ENCODE measurements at regions not wholly inside any gene's neighbourhood (a gene's known extent, or its start where the extent isn't known, plus 50 kb on each side); places are given as distances from the start of the nearest gene placed in this dataset.

DNA sequence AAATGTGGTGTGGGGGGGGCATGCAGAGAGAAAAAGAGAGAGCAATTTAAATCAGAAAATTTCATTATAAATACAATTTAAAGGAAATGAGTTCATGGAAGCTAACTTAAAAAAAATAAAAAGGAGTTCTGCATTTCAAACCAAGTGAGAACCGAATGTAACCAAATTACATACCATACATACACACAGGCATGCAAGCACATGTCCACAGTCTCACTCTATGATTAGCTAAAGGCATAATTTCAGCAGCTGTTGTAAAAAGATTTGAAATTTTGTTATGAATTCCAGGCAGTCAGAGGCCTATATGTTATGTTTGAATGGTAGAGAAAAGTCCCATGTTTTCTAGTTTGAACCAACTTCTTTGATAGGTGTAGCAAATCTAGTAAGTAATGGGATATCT, 611.6 kb upstream of the ADGRL3 start:
- Histone ChIP-seq H3K36me3 (ENCODE audit: control insufficient read depth, insufficient read depth, low read length) (no peaks in the 10 kb centered on the region), H3K4me1 (ENCODE audit: control insufficient read depth, insufficient read depth, low read length, poor library complexity, severe bottlenecking) (no peaks in the 10 kb centered on the region), H3K27ac (ENCODE audit: insufficient read depth, low read length, poor library complexity, severe bottlenecking) (no peak overlapping the region), H3K4me3 (ENCODE audit: low read depth, low read length) (no peak overlapping the region), H3K9me3 (ENCODE audit: control insufficient read depth in 2 of 2, low read length in 2 of 2) (peaks cover 3 to 6% of the 10 kb centered on the region in 2 experiments), H3K27me3 (ENCODE audit: control insufficient read depth, insufficient read depth, low read length) (no peaks in the 10 kb centered on the region)
- DNase-seq = no peak
- H3K9me3 Mint-ChIP-seq = peaks cover 4 to 30% (median 7%) of the 10 kb centered on the region in 7 donors
- H3K27me3 Mint-ChIP-seq = no peaks in the 10 kb centered on the region
- H3K36me3 Mint-ChIP-seq = no peaks in the 10 kb centered on the region
- H3K4me3 Mint-ChIP-seq = no peak overlapping the region
- no peak for ATAC-seq (ENCODE audit: low read depth in 2 of 2)
- peaks cover 0 to 5% (median 0%) of the 10 kb centered on the region in 4 donors for H3K4me1 Mint-ChIP-seq
- H3K27ac Mint-ChIP-seq = no peak overlapping the region

DNA sequence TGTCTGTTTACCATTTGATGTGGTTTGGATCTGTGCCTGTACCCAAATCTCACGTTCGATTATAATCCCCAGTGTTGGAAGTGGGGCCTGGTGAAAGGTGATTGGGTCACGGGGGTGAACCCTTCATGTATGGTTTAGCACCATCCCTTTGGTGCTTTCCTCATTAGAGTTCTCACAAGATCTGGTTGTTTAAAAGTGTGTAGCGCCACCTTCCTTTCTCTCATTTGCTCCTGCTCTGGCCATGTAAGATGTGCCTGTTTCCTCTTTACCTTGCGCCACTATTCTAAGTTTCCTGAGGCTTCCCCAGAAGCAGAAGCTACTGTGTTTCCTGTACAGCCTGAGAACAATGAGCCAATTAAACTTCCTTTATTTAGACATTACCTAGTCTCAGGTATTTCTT, 610.7 kb upstream of the ADGRL3 start:
- Histone ChIP-seq H3K4me3 (ENCODE audit: low read depth, low read length) (no peak overlapping the region), H3K36me3 (ENCODE audit: control insufficient read depth, insufficient read depth, low read length) (no peaks in the 10 kb centered on the region), H3K27ac (ENCODE audit: insufficient read depth, low read length, poor library complexity, severe bottlenecking) (no peak overlapping the region), H3K27me3 (ENCODE audit: control insufficient read depth, insufficient read depth, low read length) (no peaks in the 10 kb centered on the region), H3K9me3 (ENCODE audit: control insufficient read depth in 2 of 2, low read length in 2 of 2) (peaks cover 3 to 6% of the 10 kb centered on the region in 2 experiments), H3K4me1 (ENCODE audit: control insufficient read depth, insufficient read depth, low read length, poor library complexity, severe bottlenecking) (no peaks in the 10 kb centered on the region)
- Mint-ChIP-seq H3K4me1 (peaks cover 0 to 5% (median 0%) of the 10 kb centered on the region in 4 donors), H3K27ac (no peak overlapping the region), H3K36me3 (no peaks in the 10 kb centered on the region), H3K4me3 (no peak overlapping the region), H3K9me3 (peaks cover 4 to 29% (median 7%) of the 10 kb centered on the region in 7 donors), H3K27me3 (no peaks in the 10 kb centered on the region)
- ATAC-seq (ENCODE audit: low read depth in 2 of 2) (no peak), DNase-seq (no peak)

DNA sequence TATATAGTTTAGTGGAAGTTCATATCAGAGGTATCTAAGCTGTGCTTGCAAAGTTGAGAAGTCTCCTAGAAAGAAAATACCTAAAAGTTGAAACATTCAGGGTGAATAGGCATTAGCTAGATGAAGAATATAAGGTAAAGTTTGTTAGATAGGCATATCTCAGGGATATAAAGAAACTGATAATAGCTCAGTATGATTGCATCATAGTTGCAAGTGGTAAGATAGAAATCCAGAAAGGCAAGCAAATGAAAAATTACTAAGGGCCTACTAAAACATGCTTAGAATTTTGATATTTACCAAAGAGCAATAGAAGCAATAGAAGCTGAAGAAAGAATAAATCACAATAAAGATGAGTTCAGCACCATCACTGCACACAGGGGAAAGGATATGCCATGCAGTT, 610.0 kb upstream of the ADGRL3 start:
- no peaks in the 10 kb centered on the region for H3K36me3 Mint-ChIP-seq
- Histone ChIP-seq H3K36me3 (ENCODE audit: control insufficient read depth, insufficient read depth, low read length) (no peaks in the 10 kb centered on the region), H3K4me1 (ENCODE audit: control insufficient read depth, insufficient read depth, low read length, poor library complexity, severe bottlenecking) (no peaks in the 10 kb centered on the region), H3K27me3 (ENCODE audit: control insufficient read depth, insufficient read depth, low read length) (no peaks in the 10 kb centered on the region), H3K4me3 (ENCODE audit: low read depth, low read length) (no peak overlapping the region), H3K27ac (ENCODE audit: insufficient read depth, low read length, poor library complexity, severe bottlenecking) (no peak overlapping the region), H3K9me3 (ENCODE audit: control insufficient read depth in 2 of 2, low read length in 2 of 2) (peaks cover 3 to 6% of the 10 kb centered on the region in 2 experiments)
- H3K27ac Mint-ChIP-seq = no peak overlapping the region
- peaks cover 6 to 30% (median 7%) of the 10 kb centered on the region in 7 donors for H3K9me3 Mint-ChIP-seq
- peaks cover 0 to 4% (median 0%) of the 10 kb centered on the region in 4 donors for H3K4me1 Mint-ChIP-seq
- no peaks in the 10 kb centered on the region for H3K27me3 Mint-ChIP-seq
- no peak for DNase-seq
- no peak overlapping the region for H3K4me3 Mint-ChIP-seq
- ATAC-seq (ENCODE audit: low read depth in 2 of 2) = no peak

DNA sequence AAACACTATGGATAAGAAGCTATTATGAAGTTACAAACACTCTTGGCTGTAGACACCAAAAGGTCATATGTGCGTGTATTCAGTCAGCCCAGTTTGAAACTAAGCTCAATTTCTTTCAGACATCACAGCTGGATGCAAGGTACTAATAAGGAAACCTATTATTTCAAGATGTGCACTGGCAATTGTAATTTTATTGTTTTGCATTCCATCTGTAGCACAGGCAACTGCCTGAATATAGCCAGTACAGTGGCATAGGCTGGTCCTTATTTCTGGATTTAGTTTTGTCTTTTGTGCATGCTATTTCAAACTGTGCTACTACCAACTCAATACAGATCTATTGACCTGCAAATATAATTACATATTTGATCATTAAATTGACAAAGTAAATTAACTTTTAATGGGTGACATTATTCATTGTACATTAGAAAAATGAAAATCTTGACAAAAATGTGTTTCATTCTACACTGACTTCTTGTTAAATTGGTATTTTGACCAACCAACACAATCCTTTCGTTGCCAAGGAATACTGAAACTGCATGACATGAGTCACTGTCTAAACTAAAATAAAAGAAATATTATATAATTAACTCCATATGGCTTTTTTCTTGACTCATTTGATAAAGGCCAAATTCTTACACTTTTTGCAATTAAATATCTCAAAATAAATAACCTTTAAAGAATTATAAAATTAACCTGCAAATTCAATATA, 594.3 kb upstream of the ADGRL3 start:
- Mint-ChIP-seq H3K4me1 (peaks cover 0 to 5% (median 0%) of the 10 kb centered on the region in 4 donors), H3K36me3 (no peaks in the 10 kb centered on the region), H3K4me3 (no peak overlapping the region), H3K9me3 (peaks cover 0 to 28% (median 8%) of the 10 kb centered on the region in 7 donors), H3K27me3 (no peaks in the 10 kb centered on the region), H3K27ac (no peak overlapping the region)
- no peaks in the 10 kb centered on the region for H3K4me1 ChIP-seq (ENCODE audit: control insufficient read depth, insufficient read depth, low read length, poor library complexity, severe bottlenecking)
- no peak for DNase-seq
- no peak overlapping the region for H3K4me3 ChIP-seq (ENCODE audit: low read depth, low read length)
- no peaks in the 10 kb centered on the region for H3K27me3 ChIP-seq (ENCODE audit: control insufficient read depth, insufficient read depth, low read length)
- no peak for ATAC-seq (ENCODE audit: low read depth in 2 of 2)
- H3K27ac ChIP-seq (ENCODE audit: insufficient read depth, low read length, poor library complexity, severe bottlenecking) = no peak overlapping the region
- peaks cover 0 to 2% of the 10 kb centered on the region in 2 experiments for H3K9me3 ChIP-seq (ENCODE audit: control insufficient read depth in 2 of 2, low read length in 2 of 2)
- H3K36me3 ChIP-seq (ENCODE audit: control insufficient read depth, insufficient read depth, low read length) = no peaks in the 10 kb centered on the region

DNA sequence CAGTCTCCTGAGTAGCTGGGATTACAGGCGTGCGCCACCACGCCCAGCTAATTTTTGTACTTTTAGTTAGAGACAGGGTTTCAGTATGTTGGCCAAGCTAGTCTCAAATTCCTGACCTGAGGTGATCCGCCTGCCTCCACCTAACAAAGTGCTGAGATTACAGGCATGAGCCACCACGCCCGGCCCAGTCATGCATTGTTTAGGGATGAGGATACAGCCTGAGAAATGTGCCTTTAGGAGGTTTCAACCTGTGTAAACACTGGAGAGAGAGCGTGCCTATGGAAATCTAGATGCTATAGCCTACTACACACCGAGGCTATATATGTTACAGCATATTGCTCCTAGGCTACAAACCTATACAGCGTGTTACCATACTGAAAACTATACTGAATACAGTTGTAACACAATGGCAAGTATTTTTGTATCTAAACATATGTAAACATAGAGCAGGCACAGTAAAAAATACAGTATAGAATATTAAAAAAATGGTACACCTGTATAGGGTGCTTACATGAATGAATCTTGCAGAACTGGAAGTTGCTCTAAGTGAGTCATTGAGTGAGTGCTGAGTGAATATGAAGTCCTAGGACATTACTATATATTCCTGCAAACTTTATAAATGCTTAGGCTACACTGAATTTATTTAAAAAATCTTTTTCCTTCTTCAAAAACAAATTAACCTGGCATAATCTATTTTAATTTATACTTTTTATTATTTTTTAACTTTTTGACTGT, 588.2 kb upstream of the ADGRL3 start:
- no peaks in the 10 kb centered on the region for H3K27me3 ChIP-seq (ENCODE audit: control insufficient read depth, insufficient read depth, low read length)
- ATAC-seq (ENCODE audit: low read depth in 2 of 2) = no peak
- peaks cover 0 to 16% of the 10 kb centered on the region in 2 experiments for H3K9me3 ChIP-seq (ENCODE audit: control insufficient read depth in 2 of 2, low read length in 2 of 2)
- no peak overlapping the region for H3K4me3 Mint-ChIP-seq
- peaks cover 0 to 5% (median 0%) of the 10 kb centered on the region in 4 donors for H3K4me1 Mint-ChIP-seq
- H3K27ac Mint-ChIP-seq = no peak overlapping the region
- H3K4me3 ChIP-seq (ENCODE audit: low read depth, low read length) = no peak overlapping the region
- H3K27me3 Mint-ChIP-seq = no peaks in the 10 kb centered on the region
- no peaks in the 10 kb centered on the region for H3K36me3 ChIP-seq (ENCODE audit: control insufficient read depth, insufficient read depth, low read length)
- H3K36me3 Mint-ChIP-seq = no peaks in the 10 kb centered on the region
- H3K4me1 ChIP-seq (ENCODE audit: control insufficient read depth, insufficient read depth, low read length, poor library complexity, severe bottlenecking) = no peaks in the 10 kb centered on the region
- no peak for DNase-seq
- no peak overlapping the region for H3K27ac ChIP-seq (ENCODE audit: insufficient read depth, low read length, poor library complexity, severe bottlenecking)
- H3K9me3 Mint-ChIP-seq = peaks cover 2 to 32% (median 5%) of the 10 kb centered on the region in 7 donors

DNA sequence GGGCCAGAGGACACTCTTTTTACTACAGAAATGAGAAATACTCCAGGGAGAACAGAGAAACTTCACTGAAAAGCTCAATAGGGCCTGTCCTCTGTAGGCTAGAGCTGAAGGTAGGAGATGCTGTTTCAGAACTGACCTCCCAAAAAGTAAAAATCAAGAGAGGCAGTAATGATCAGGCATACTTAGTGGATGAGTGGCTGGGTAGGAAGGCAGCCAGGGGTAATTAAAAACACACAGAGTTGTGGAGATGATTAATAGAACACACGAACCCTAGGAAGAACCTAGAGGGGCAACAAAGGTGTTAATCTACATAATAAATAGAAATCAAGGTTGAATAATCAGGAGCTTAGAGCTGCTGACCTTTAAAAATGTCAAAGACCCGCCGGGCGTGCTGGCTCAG, 582.4 kb upstream of the ADGRL3 start:
- no peak overlapping the region for H3K27ac Mint-ChIP-seq
- peaks cover 2 to 16% of the 10 kb centered on the region in 2 experiments for H3K9me3 ChIP-seq (ENCODE audit: control insufficient read depth in 2 of 2, low read length in 2 of 2)
- no peaks in the 10 kb centered on the region for H3K4me1 ChIP-seq (ENCODE audit: control insufficient read depth, insufficient read depth, low read length, poor library complexity, severe bottlenecking)
- ATAC-seq (ENCODE audit: low read depth in 2 of 2) (no peak), DNase-seq (no peak)
- H3K36me3 Mint-ChIP-seq = no peaks in the 10 kb centered on the region
- H3K27me3 Mint-ChIP-seq = no peaks in the 10 kb centered on the region
- H3K27me3 ChIP-seq (ENCODE audit: control insufficient read depth, insufficient read depth, low read length) = no peaks in the 10 kb centered on the region
- H3K4me3 Mint-ChIP-seq = no peak overlapping the region
- no peak overlapping the region for H3K4me3 ChIP-seq (ENCODE audit: low read depth, low read length)
- H3K27ac ChIP-seq (ENCODE audit: insufficient read depth, low read length, poor library complexity, severe bottlenecking) = no peak overlapping the region
- H3K9me3 Mint-ChIP-seq = peaks cover 4 to 19% (median 11%) of the 10 kb centered on the region in 7 donors
- H3K4me1 Mint-ChIP-seq = no peaks in the 10 kb centered on the region
- no peaks in the 10 kb centered on the region for H3K36me3 ChIP-seq (ENCODE audit: control insufficient read depth, insufficient read depth, low read length)

DNA sequence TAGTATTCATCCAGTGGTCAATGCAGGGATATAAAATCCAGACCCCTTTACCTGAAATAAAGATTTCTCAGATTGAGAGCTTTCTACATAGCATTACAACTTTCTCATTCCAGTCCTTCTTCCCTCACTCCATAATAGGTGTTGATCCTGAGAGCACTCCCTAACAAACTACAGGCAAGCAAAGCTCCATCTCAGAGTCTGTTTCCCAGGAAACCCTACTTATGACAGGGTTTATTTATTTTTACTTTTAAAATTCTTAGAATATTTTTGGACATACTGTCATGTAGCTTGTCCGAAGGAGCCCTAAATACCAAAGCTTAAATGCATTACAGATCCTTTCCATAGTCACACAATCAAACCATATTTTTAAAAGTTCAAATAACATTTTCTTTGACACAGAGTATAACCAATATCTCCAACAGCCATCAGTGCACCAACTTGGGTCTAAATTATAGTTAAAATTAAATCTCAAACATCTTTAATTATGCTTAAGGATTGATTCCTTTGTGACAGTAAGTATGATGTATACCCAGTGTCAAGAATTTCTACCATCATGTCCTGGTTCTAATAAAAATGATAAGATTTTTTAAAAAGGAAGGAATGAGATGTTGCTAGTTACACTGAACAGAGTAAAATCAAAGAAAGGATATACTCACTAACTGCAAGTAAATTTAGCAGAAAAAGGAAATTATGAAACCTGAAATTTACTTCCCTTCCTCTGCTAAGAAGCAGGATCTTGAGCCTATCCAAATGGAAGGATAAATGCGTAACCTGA, 580.4 kb upstream of the ADGRL3 start:
- Histone ChIP-seq H3K36me3 (ENCODE audit: control insufficient read depth, insufficient read depth, low read length) (no peaks in the 10 kb centered on the region), H3K4me1 (ENCODE audit: control insufficient read depth, insufficient read depth, low read length, poor library complexity, severe bottlenecking) (no peaks in the 10 kb centered on the region), H3K27ac (ENCODE audit: insufficient read depth, low read length, poor library complexity, severe bottlenecking) (no peak overlapping the region), H3K9me3 (ENCODE audit: control insufficient read depth in 2 of 2, low read length in 2 of 2) (peaks cover 2 to 14% of the 10 kb centered on the region in 2 experiments), H3K27me3 (ENCODE audit: control insufficient read depth, insufficient read depth, low read length) (no peaks in the 10 kb centered on the region), H3K4me3 (ENCODE audit: low read depth, low read length) (no peak overlapping the region)
- ATAC-seq (ENCODE audit: low read depth in 2 of 2) (no peak), DNase-seq (no peak)
- peaks cover 2 to 16% (median 10%) of the 10 kb centered on the region in 7 donors for H3K9me3 Mint-ChIP-seq
- no peak overlapping the region for H3K27ac Mint-ChIP-seq
- H3K4me1 Mint-ChIP-seq = no peaks in the 10 kb centered on the region
- no peak overlapping the region for H3K4me3 Mint-ChIP-seq
- no peaks in the 10 kb centered on the region for H3K27me3 Mint-ChIP-seq
- H3K36me3 Mint-ChIP-seq = no peaks in the 10 kb centered on the region
